ENCODE measurements at regions not wholly inside any gene's neighbourhood (a gene's known extent, or its start where the extent isn't known, plus 50 kb on each side); places are given as distances from the start of the nearest gene placed in this dataset.
"Not testable (repeated sequence)": the region's sequence is repeated elsewhere in the genome, so short reads cannot be mapped to it uniquely, and the experiment has no call there.

DNA sequence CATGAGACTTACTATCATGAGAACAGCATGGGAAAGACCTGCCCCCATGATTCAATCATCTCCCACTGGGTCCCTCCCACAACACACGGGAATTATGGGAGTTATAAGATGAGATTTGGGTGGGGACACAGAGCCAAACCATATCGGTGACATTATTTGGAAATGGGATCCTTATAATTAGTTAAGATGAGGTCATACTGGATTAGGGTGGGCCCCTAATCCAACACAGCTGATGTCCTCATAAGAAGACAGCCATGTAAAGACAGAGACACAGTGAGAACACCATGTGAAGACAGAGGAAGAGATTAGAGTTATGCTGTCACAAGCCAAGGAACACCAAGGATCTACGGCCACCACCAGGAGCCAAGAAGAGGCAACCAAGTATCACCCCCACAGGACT, 161.7 kb downstream of the SPTSSA start:
- DNase-seq (ENCODE audit: low spot score): no peak

DNA sequence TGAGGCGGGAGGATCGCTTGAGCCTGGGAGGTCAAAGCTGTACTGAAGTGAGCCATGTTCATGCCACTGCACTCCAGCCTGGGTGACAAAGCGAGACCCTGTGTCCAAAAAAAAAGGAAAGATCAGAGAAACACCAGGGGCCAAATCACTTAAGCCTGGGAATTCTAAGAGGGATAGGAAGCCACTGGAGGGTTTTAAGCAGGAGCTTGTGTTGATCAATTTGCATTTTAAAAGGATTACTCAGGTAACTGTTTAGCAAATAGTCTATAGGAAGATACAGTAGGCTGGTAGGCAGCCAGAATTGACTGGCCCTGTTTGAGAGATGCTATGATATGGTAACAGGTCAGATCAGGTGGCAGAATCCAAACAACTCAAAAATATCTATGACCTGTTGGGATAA, 162.7 kb downstream of the SPTSSA start:
- no peak for DNase-seq (ENCODE audit: low spot score)

DNA sequence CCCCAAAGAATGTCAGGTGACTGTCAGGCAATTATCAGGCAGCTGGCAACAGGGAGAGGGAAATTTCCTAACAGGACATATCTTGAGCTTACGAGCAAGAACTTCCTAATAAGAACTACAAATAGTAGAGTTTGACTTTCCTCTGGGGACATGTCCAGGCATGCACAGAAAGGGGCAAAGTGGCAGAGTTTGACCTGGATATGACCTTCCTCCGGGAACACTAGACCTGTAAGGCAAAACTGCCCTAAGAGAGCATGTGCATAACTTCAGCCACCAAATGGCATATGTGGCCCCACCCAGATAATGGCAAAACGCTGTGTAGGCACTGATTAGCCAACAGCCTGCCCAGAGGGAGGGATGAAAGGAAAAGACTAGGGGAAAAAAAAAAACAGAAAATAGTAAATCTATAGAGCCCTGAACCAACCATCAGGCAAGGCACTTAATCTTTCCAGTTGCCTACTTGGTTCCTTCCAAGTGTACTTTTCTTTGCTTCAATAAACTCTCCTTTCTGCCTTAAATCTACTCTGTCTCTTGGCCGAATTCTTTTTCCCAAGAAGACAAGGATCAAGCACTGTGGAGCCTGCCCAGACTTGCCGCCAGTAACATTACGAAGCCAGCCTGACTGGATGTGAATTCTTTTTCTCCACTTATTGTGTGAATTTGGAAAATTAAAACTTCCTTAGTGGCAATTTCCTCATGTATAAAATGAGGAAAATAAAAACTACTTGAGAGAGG, 164.1 kb downstream of the SPTSSA start:
- DNase-seq (ENCODE audit: low spot score): no peak

DNA sequence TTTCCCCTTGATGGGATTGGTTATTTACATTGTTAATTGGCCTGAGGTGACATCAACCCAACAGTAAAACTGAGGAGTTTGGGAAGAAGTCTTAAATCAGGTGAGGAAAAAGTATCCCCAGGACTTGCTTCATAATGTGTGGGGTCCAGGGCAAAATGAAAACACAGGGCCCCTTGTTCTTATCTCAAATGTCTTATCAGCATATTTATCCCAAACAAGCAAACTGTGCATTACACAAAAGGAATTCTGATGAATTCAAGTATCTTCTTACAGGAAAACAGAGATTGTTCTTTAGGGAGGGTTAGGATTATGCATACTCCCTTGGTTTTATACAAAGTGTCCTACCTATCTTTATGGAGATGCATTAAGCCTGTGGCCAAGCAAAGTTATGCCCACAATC, 178.4 kb downstream of the SPTSSA start:
- no peak for DNase-seq (ENCODE audit: low spot score)

DNA sequence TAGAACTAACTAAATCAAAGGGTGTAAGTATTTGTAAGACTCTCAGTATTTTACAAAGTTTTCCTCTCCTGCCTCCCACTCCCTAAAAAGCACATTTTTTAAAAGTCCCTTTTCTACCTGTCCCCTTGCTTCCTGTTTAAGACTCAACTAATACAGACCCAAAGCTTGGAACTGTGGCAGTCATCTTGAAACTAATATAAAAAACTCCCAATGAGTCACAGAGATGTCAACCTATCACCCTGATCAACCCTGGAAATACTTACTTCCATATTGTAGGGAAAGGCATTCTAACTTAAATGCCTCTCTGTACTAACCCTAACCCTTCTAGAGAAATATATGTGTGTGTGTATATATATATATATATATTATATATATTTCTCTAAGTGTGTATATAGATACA, 184.8 kb downstream of the SPTSSA start:
- no peak for DNase-seq (ENCODE audit: low spot score)

DNA sequence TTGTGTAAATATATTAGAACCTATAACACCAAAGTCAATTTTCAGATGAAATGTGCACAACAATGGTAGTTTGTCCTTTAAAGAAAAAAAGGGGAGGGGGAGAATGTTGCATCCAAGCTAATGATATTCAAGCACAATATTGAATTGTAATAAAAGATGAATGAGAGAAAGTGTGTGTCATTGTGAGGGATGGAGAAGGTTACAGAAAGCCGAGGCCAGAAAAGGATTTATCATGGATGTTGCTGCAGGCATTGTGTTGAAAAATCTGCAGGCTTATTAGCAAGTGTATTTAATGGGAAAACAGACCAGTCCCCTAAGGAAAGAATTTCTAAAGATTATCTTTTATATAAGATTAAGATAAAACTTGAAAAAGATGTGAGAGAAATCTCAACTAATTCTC, 186.5 kb downstream of the SPTSSA start:
- DNase-seq (ENCODE audit: low spot score): no peak

DNA sequence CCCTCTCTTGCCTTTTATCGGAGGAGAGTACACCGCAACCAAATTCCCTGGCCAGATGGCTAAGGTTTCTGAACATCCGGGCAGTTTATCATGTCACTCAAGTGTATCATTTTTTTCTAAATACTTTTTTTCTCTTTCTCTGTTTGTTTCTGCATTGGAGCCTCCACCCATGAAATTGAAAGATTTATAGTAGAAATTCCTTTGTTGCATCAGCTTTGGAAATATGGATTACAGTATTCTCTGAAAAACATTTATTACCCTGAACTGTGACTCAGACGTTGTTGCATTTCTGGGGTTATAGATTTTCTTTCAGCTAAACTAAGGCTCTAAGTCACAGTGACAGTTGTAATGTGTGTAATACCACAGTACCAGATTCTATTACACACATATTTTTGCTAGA, 187.0 kb downstream of the SPTSSA start:
- DNase-seq (ENCODE audit: low spot score): peak; percentile 15

DNA sequence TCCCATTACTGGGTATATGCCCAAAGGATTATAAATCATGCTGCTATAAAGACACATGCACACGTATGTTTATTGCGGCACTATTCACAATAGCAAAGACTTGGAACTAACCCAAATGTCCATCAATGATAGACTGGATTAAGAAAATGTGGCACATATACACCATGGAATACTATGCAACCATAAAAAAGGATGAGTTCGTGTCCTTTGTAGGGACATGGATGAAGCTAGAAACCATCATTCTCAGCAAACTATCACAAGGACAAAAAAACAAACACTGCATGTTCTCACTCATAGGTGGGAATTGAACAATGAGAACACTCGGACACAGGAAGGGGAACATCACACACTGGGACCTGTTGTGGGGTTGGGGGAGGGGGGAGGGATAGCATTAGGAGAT, 188.3 kb downstream of the SPTSSA start:
- DNase-seq (ENCODE audit: low spot score): not testable (repeated sequence)

DNA sequence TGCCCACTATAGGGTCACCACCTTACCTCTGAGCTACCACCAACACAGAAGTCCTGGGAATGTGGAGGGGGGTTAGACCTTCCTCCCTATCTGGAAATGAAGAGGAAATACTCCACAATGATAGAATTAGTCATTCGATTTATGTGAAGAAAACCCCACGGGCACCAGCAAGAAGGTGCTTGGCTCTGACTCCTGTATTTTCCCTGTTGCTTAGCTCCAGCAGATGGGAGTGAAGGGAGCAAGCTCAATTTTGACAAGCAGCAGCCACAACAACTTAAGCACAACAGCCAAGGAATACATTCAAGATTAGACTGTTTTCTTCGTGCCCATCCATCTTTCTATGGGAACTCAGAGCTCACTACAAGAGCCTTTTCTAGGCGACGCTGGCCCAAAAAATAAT, 191.7 kb downstream of the SPTSSA start:
- DNase-seq (ENCODE audit: low spot score): no peak

DNA sequence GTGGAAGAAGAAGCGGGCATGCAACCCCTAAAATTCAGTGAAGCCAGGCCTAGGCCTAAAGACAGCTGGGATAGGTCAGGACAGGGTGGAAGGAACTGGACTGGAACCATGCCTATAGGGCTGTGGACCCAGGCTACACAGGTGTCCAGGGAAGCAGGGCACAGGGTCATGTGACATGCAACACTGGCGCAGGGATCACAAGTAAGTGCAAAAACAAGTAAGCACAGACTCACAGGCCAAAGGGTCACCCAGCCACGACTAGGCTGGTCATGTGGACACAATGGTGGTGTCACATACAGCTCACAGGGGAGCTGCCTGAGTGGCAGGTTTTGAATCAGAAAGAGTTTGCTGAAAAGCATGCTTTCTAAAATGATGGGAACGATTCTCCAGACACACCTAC, 195.7 kb downstream of the SPTSSA start:
- DNase-seq (ENCODE audit: low spot score): no peak

DNA sequence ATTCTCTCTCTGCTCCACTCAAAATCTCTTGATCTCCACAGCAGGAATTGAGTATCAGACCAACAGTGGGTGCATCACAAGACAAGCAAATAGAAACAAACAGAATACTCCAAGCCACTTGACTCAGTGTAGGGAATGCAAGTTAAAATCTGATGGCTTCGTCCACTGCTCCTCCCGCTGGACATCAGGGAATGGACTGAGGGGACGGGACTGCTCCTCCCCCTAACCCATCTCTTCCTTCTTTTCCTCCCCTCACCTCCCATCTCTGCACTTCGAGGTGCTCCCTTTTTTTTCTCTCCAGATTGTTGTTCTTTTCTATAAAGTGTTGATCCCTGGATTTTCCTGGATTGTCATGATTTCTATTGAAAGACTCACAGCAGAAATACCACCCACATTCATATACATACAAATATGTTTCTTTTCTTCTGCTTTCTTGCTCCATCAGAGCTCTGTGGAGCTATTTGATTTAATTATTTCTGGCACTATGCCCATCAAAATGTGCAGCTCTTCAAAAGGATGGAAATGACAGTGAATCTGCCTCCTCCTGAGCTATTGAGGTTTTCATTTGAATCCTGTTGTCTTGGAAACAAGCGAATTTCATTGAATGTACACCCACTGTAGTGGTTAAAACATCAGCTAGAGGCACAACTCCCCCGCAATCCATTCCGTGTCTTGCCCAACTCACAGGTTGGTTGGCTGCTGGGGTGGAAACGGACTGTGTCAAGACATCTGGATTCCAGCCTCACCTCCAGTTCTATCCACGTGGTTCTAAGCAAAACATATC, 199.7 kb downstream of the SPTSSA start:
- no peak for DNase-seq (ENCODE audit: low spot score)

DNA sequence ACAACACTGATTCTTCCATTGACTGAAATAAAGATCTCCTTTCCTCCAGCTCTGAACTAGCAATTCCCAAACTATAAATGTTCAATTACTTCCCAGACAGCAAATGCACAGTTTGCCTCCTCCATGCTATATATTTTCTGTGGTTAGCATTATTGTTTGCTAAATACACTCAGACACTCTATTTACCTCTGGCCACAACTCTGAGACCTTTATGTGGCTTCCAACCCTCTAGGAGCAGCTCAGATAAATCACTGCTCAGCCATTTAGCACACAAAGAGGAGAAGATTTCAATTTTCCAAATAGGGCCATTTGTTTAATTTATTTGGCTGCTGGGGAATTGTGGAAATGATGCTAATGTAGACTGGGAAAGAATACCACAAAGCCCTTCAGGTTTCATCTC, 202.0 kb downstream of the SPTSSA start:
- DNase-seq (ENCODE audit: low spot score): no peak

DNA sequence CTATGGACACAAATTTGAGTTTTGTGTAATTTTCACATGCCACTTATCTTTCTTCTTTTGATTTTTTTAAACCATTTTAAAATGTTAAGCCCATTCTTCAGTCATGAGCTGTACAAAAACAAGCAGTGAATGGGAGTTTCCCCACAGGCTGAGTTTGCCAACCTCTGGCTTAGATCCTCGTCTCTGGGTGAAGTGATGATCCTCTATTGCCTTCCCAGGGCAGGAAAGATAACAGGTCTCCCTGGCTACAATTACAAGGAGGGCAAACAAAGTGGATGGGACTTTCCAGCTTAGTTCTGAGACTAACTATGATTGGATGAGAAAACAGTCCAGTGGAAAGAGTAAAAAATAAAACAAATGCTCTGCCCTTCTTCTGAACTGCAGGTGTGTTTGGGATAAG, 203.7 kb downstream of the SPTSSA start:
- DNase-seq (ENCODE audit: low spot score): no peak

DNA sequence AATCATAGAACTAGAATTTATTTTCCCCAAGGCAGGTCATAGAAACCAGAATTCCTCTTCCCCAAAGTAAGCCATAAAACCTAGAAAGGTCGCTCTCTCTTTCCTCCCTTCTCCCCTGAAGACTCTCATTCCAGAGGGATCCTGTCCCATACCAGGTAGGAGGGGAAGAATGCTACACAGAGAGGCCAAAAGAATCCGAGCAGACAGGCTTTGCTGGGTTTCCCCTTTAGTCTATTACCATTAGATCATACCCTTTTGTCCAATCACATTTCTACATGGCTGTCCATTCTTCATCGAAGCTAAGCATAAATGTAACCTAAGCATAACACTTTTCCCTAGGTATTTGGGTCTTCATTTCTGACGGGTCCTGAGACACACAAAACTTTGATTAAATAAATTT, 204.5 kb downstream of the SPTSSA start:
- no peak for DNase-seq (ENCODE audit: low spot score)

DNA sequence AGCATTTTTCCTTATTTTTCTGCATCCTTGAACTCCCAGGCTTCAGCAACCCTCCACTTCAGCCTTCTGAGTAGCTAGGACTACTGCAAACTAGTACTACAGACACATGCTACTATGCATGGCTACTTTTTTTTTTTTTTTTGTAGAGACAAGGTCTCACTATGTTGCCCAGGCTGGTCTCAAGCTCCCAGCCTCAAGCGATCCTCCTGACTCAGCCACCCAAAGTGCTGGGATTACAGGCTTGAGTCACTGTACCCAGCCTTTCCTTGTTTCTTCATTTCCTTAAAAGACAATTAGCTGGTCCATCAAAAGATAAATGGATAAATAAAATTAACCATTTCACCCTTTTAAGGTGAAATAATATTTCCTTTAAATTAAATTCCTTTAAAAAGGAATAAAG, 205.8 kb downstream of the SPTSSA start:
- no peak for DNase-seq (ENCODE audit: low spot score)

DNA sequence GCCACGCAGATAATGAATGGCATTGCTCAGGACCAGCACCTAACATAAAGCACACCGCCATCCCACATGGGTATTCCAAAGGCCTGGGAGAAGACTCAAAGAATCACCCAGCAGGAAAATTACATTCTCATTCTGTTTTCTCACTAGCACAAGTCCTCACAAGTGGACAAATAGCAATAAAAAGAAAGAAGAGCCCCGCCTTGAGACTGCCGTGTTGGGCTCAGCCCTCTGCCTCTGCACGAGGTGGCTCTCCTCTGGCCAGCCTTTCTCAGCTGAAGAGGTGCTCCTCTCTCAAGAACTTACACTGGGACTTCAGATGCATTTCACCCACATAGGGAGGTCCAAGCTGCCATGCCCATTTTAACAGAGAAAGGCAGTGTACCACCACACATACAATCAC, 207.5 kb downstream of the SPTSSA start:
- DNase-seq (ENCODE audit: low spot score): no peak

DNA sequence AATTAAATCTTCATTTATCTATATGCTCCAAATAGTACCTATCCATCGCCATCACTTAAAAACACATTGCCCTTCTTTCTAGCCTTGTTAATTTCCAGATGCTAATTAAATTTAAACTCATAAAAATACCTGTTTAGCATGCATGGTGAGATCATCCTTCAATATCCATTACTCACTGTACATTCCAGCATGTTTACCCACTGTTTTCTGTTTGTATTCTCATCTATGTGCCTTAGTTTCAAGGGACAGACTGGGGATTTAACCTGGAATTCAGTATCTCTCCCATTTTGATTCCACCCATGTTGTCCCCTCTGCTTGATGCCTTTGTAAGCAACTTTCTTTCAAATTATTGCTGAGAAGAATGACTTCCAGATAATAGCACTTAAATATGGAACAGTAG, 208.0 kb downstream of the SPTSSA start:
- DNase-seq (ENCODE audit: low spot score): no peak

DNA sequence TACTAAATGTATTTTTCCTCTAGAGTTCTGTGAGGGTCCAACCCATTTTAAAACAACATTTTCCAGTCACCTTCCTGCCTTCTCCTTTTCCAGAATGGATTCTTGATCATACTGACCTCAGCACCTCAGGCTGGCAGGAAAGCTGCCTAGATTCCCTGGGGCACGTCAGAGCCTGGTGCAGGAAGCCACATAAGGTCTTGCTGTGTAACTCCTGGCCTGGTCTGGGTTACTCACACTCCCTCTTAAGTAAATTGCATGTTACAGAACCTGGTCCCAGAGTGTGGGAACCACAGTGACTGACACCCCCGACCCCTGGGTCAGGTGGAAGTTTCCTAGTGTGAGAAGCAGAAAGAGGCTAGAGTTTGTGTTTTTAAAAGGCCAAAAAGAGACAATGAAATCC, 209.8 kb downstream of the SPTSSA start:
- DNase-seq (ENCODE audit: low spot score): no peak

DNA sequence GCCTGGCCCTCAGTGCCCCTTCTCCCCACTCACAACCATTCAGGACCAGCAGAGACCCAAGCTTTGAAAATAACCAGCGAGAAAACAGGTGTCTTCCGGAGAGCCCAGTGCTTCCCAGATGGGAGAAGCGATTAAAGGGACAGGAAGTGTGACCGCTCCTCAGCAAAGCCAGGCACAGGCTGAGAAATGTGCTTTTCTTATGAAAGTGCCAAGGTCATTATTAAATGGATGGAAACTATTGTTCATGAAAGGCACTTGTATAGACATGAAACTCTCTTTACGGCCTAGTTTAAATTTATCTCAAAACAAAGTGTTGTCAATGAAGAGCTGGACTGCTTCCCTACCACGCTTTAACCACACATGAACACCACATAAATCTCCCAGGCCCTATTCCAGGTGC, 210.4 kb downstream of the SPTSSA start:
- no peak for DNase-seq (ENCODE audit: low spot score)

DNA sequence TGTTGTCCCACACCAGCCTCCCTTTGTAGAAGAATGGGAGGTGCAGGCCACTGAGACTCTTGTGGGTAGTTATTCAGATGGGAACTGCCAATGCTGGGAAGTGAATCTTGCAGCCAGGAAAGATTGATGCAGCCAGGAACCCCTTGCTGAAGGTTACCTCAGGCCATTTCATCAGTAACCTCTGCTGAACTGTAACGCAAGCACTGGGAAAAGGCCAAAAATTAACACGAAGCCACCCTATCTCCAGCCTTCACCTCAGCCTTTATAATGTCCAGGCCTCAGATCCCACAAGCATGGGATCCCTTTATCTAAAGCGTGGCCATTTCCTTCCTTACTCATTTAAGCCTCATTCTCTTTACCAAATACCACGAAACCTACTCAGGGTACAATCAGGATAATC, 211.1 kb downstream of the SPTSSA start:
- no peak for DNase-seq (ENCODE audit: low spot score)

DNA sequence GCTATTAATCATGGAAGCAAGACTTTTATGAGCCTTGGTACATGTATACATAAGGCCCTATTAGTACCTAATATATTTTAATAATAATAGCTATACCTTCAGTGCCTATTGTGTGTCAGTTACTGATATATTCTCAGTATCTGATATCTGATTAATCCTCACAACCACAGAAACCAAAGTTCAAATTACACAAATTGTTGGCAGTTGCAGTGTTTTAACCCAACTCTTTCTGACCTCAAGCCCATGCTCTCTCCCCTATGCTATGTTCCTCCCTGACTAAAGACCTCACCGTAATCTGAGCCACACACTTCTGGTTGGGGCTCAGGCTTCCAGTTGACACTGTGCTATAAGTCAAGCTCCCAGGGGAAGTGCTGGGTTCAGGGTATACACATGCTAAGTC, 214.4 kb downstream of the SPTSSA start:
- no peak for DNase-seq (ENCODE audit: low spot score)

DNA sequence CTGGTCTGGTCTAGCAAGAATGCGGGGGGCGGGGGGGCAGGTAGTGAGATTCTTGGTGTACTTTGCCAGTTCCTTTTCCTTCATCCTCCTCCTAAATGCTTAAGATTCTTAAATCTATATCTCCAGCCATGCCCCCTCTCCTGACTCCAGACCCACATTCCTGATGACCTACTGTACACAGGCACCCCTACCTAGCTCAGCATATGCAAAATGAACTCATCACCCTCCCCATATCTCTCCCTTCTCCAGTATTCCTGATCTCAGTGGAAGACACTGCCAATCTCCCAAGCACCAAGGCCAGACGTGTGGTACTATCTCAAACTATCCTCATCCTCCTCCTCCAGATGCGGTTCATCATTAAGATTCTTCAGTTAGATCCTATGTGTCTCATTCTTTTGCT, 215.8 kb downstream of the SPTSSA start:
- DNase-seq (ENCODE audit: low spot score): no peak

DNA sequence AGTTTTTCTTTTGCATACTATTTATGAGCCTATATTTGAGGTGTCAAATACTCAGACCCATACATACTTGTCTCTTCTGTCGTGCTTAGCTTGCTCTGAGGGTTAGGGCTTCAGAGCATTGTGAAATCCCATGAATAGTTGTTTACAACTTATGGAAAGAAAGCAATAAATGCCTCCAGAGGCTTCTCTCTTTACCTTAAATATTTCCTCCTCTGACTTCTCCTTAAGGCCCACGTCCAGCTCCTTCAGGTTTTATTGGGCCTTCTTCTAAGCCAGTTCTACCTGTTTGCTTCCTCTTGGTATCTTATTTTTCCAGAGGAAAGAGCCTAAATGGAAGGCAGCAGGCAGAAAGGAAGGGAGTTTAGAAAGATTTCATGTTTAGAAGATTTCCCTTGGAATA, 218.6 kb downstream of the SPTSSA start:
- no peak for DNase-seq (ENCODE audit: low spot score)

DNA sequence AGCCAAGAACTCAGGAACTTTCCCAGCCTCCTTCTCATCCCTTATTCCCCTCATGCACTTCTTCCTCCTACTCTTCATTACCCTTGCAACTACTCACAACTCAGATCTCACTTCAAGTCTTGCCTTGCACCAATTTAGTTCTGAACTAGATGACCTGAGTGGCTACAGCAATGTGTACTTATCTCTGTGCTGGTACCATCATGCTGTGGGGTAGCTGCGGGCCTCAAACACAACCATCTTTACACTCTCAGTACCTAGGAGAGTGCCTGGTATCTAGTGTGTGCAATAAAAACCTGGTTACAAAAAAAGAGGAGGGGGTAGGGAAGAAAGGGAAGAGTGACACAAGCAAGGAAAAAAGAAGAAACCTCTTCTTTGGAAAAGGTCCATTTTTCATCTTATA, 219.0 kb downstream of the SPTSSA start:
- DNase-seq (ENCODE audit: low spot score): no peak

All from GM03348 (cell line).